Neural cell (in vitro differentiated cells): ENCODE measurements at regions not wholly inside any gene's neighbourhood (a gene's known extent, or its start where the extent isn't known, plus 50 kb on each side); places are given as distances from the start of the nearest gene placed in this dataset.

ENCODE experiments used
- H2AFZ ChIP-seq: fragments of 200-600, 300-800 bp; sonication (generic), shearing (Covaris generic); 2 replicates; pipeline ENCODE4 v1.6.0; 2014; ENCODE audit warnings: low read depth, mild to moderate bottlenecking, antibody characterized with exemption, low read length, moderate library complexity
- H3F3A ChIP-seq: fragments of 200-600 bp; shearing (Covaris generic); 2 replicates; pipeline ENCODE4 v1.6.1; 2016; ENCODE audit warnings: mild to moderate bottlenecking, moderate library complexity, mixed read lengths, antibody characterized with exemption, low read length; ENCODE audit not compliant: insufficient read depth, poor library complexity, severe bottlenecking
- H3K27ac ChIP-seq: fragments of 200-600, 300-800 bp; sonication (generic), shearing (Covaris generic); 2 replicates; pipeline ENCODE4 v1.5.1; 2014; ENCODE audit warnings: mild to moderate bottlenecking, low read length, moderate library complexity
- H3K27me3 ChIP-seq: fragments of 300-800, 200-600 bp; sonication (generic), shearing (Covaris generic); 2 replicates; pipeline ENCODE4 v1.6.0; 2014; ENCODE audit warnings: mild to moderate bottlenecking, low read depth, low read length, moderate library complexity; ENCODE audit not compliant: insufficient read depth
- H3K36me3 ChIP-seq: fragments of 300-800, 200-600 bp; sonication (generic), shearing (Covaris generic); 2 replicates; pipeline ENCODE4 v1.5.1; 2014; ENCODE audit warnings: mild to moderate bottlenecking, antibody characterized with exemption, low read length, moderate library complexity; ENCODE audit not compliant: insufficient read depth
- H3K4me2 ChIP-seq: fragments of 300-800, 200-600 bp; sonication (generic), shearing (Covaris generic); 2 replicates; pipeline ENCODE4 v1.6.0; 2014; ENCODE audit warnings: mild to moderate bottlenecking, low read length
- H3K4me3 ChIP-seq: fragments of 300-800, 200-600 bp; sonication (generic), shearing (Covaris generic); 2 replicates; pipeline ENCODE4 v1.5.1; 2014; ENCODE audit warnings: mild to moderate bottlenecking, low read length, moderate library complexity
- H3K79me2 ChIP-seq: fragments of 200-600 bp; shearing (Covaris generic); replicated peaks from 2 replicates; pipeline ENCODE4 v1.6.0; 2014; ENCODE audit warnings: mild to moderate bottlenecking, low read length, moderate library complexity; ENCODE audit not compliant: insufficient read depth
- H3K9ac ChIP-seq: fragments of 300-800, 200-600 bp; sonication (generic), shearing (Covaris generic); 2 replicates; pipeline ENCODE4 v1.6.1; 2016; ENCODE audit warnings: mild to moderate bottlenecking, low read length, mixed read lengths
- H3K9me2 ChIP-seq: fragments of 200-600 bp; shearing (Covaris generic); 2 replicates; pipeline ENCODE4 v1.6.1; 2016; ENCODE audit warnings: mild to moderate bottlenecking, low read length, mixed read lengths; ENCODE audit not compliant: insufficient read depth
- H3K9me3 ChIP-seq: fragments of 200-600, 300-800 bp; sonication (generic), shearing (Covaris generic); 2 replicates; pipeline ENCODE4 v1.6.1; 2016; ENCODE audit warnings: mild to moderate bottlenecking, mixed run types, low read length, moderate library complexity, mixed read lengths
- H4K20me1 ChIP-seq: fragments of 200-600 bp; shearing (Covaris generic); 2 replicates; pipeline ENCODE4 v1.6.1; 2016; ENCODE audit warnings: mild to moderate bottlenecking, mixed run types; ENCODE audit not compliant: insufficient read depth
- EP300 ChIP-seq: fragments of 450-650 bp; conservative IDR thresholded peaks from 2 replicates; pipeline ENCODE4 v1.6.1; 2014; ENCODE audit warnings: antibody characterized with exemption, mild to moderate bottlenecking, moderate library complexity; ENCODE audit not compliant: poor library complexity, severe bottlenecking
- EZH2 ChIP-seq: fragments of 200-600, 300-800 bp; shearing (Covaris generic), sonication (generic); IDR thresholded peaks from 2 replicates; pipeline ENCODE4 v1.6.1; 2014; ENCODE audit warnings: antibody characterized with exemption, low read length, borderline replicate concordance, mild to moderate bottlenecking; ENCODE audit not compliant: insufficient read depth, poor library complexity, severe bottlenecking
- MXI1 ChIP-seq: fragments of 450-650 bp; conservative IDR thresholded peaks from 2 replicates; pipeline ENCODE4 v1.6.1; 2014; ENCODE audit warnings: antibody characterized with exemption, mild to moderate bottlenecking; ENCODE audit not compliant: poor library complexity, severe bottlenecking
- POLR2AphosphoS5 ChIP-seq: IDR thresholded peaks from 2 replicates; pipeline ENCODE4 v1.6.1; 2012
- RAD21 ChIP-seq: fragments of 450-650 bp; conservative IDR thresholded peaks from 2 replicates; pipeline ENCODE4 v1.6.1; 2014; ENCODE audit warnings: antibody characterized with exemption, mild to moderate bottlenecking, moderate library complexity
- SMC3 ChIP-seq: fragments of 450-650 bp; conservative IDR thresholded peaks from 2 replicates; pipeline ENCODE4 v1.6.1; 2014; ENCODE audit warnings: antibody characterized with exemption, mild to moderate bottlenecking, moderate library complexity; ENCODE audit not compliant: poor library complexity
- TAF1 ChIP-seq: IDR thresholded peaks from 2 replicates; pipeline ENCODE4 v1.6.1; 2012; ENCODE audit warnings: low read depth
- TF ChIP-seq, protein P1 (sequence below): fragments of 450-650 bp; IDR thresholded peaks from 2 replicates; pipeline ENCODE4 v1.5.1; 2014; ENCODE audit warnings: antibody characterized with exemption, mild to moderate bottlenecking, moderate library complexity; ENCODE audit not compliant: poor library complexity, severe bottlenecking
- TF ChIP-seq, protein P2 (sequence below): IDR thresholded peaks from 2 replicates; pipeline ENCODE4 v1.6.1; 2012; ENCODE audit warnings: borderline replicate concordance

DNA sequence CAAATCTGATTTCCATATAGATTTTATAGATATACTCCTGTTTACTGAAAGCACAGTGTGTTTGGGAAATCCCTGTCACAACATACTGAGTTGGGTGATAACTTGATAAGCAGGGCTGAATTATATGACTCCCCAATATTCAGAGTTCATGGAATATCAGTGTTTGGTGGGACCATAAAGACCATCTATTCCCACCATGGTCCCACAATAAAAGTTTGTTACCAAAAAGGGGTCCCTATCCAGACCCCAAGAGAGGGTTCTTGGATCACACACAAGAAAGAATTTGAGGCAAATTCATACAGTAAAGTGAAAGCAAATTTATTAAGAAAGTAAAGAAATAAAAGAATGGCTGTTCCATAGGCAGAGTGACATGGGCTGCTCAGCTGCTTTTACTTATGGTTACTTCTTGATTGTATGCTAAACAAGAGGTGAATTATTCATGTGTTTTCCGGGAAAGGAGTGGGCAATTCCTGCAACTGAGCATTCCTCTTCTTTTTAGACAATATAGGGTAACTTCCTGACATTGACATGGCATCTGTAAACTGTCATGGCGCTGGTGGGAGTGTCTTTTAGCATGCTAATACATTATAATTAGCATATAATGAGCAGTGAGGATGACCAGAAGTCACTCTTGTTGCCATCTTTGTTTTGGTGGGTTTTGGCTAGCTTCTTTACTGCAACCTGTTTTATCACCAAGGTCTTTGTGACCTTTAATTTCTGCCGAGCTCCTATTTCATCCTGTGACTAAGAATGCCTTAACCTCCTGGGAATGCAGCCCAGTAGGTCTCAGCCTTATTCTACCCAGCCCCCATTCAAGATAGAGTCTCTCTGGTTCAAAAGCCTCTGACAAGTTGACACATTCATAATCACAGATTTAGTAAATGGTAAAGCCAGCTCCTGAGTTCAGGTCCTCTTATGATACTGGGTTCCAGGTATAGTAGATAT is 240.6 kb upstream of the PDGFD start:
- TF ChIP-seq, protein P1, sequence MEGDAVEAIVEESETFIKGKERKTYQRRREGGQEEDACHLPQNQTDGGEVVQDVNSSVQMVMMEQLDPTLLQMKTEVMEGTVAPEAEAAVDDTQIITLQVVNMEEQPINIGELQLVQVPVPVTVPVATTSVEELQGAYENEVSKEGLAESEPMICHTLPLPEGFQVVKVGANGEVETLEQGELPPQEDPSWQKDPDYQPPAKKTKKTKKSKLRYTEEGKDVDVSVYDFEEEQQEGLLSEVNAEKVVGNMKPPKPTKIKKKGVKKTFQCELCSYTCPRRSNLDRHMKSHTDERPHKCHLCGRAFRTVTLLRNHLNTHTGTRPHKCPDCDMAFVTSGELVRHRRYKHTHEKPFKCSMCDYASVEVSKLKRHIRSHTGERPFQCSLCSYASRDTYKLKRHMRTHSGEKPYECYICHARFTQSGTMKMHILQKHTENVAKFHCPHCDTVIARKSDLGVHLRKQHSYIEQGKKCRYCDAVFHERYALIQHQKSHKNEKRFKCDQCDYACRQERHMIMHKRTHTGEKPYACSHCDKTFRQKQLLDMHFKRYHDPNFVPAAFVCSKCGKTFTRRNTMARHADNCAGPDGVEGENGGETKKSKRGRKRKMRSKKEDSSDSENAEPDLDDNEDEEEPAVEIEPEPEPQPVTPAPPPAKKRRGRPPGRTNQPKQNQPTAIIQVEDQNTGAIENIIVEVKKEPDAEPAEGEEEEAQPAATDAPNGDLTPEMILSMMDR = no peak
- TF ChIP-seq TAF1 = no peak
- TF ChIP-seq EP300 = no peak
- no peak for TF ChIP-seq EZH2
- no peak for TF ChIP-seq POLR2AphosphoS5
- no peak for TF ChIP-seq RAD21
- TF ChIP-seq, protein P2, sequence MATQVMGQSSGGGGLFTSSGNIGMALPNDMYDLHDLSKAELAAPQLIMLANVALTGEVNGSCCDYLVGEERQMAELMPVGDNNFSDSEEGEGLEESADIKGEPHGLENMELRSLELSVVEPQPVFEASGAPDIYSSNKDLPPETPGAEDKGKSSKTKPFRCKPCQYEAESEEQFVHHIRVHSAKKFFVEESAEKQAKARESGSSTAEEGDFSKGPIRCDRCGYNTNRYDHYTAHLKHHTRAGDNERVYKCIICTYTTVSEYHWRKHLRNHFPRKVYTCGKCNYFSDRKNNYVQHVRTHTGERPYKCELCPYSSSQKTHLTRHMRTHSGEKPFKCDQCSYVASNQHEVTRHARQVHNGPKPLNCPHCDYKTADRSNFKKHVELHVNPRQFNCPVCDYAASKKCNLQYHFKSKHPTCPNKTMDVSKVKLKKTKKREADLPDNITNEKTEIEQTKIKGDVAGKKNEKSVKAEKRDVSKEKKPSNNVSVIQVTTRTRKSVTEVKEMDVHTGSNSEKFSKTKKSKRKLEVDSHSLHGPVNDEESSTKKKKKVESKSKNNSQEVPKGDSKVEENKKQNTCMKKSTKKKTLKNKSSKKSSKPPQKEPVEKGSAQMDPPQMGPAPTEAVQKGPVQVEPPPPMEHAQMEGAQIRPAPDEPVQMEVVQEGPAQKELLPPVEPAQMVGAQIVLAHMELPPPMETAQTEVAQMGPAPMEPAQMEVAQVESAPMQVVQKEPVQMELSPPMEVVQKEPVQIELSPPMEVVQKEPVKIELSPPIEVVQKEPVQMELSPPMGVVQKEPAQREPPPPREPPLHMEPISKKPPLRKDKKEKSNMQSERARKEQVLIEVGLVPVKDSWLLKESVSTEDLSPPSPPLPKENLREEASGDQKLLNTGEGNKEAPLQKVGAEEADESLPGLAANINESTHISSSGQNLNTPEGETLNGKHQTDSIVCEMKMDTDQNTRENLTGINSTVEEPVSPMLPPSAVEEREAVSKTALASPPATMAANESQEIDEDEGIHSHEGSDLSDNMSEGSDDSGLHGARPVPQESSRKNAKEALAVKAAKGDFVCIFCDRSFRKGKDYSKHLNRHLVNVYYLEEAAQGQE = no peak
- TF ChIP-seq MXI1 = no peak
- TF ChIP-seq SMC3 = no peak
- Histone ChIP-seq H3K9me3 (no peaks in the 10 kb centered on the region), H3K36me3 (no peaks in the 10 kb centered on the region), H3K9ac (no peak overlapping the region), H2AFZ (no peak overlapping the region), H3F3A (no peaks in the 10 kb centered on the region), H3K9me2 (no peaks in the 10 kb centered on the region), H3K27me3 (no peaks in the 10 kb centered on the region), H3K4me2 (no peak overlapping the region), H3K27ac (no peak overlapping the region), H3K79me2 (no peaks in the 10 kb centered on the region), H3K4me3 (no peak overlapping the region), H4K20me1 (no peaks in the 10 kb centered on the region)

DNA sequence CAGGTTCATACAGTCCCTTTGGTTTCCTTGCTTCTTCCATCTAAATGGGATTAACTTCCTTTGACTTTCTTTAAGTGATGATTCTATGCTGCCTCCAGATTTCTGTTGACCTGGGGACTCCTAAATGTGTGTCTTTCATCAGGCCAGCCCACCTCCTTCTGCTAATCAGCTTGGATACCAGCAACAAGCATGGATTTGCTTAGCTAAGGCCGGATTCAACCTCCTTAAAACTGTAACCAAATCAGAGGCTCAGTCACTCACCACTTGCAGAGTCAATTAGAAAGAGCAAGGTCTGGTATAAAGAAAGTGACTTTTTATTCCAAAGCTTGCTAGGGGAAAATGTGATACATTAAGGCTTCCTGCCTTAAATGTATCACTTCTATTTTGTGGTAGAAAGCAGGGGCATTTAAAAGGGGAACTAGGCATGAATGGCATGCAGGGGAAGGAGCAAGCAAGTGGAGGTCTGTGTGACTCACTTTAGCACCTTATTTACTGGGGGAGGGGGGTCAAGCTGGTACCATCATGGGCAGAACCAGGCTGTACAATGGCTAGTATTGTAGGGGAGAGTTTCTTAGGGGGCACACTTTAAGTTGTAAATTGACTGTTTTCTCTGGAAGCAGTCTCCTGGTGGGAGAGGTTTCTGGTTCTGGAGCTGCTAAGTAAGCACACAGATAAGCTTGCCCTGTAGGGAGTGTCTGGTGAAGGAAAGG is 239.0 kb upstream of the PDGFD start:
- H3K27ac ChIP-seq = no peak overlapping the region
- no peaks in the 10 kb centered on the region for H3K79me2 ChIP-seq
- H3K4me2 ChIP-seq = no peak overlapping the region
- no peaks in the 10 kb centered on the region for H3K9me3 ChIP-seq
- no peak overlapping the region for H3K4me3 ChIP-seq
- no peaks in the 10 kb centered on the region for H4K20me1 ChIP-seq
- TF ChIP-seq RAD21 = no peak
- no peak for TF ChIP-seq TAF1
- TF ChIP-seq, protein P2 = no peak
- TF ChIP-seq MXI1 = no peak
- no peak for TF ChIP-seq EP300
- TF ChIP-seq POLR2AphosphoS5 = no peak
- H3F3A ChIP-seq = no peaks in the 10 kb centered on the region
- H3K27me3 ChIP-seq = no peaks in the 10 kb centered on the region
- H3K9ac ChIP-seq = no peak overlapping the region
- H2AFZ ChIP-seq = no peak overlapping the region
- H3K9me2 ChIP-seq = no peaks in the 10 kb centered on the region
- no peaks in the 10 kb centered on the region for H3K36me3 ChIP-seq
